CD14-positive monocyte (primary cell): ENCODE measurements at regions not wholly inside any gene's neighbourhood (a gene's known extent, or its start where the extent isn't known, plus 50 kb on each side); places are given as distances from the start of the nearest gene placed in this dataset.

ENCODE experiments used
- DNase-seq, 3 donors: peaks; one replicate each; pipeline ENCODE4 v3.0.0-alpha.2; 2011 to 2022
- H2AFZ ChIP-seq: 2 replicates; pipeline ENCODE4 v1.6.0; 2012; ENCODE audit warnings: mild to moderate bottlenecking, low read depth, low read length, inconsistent platforms; ENCODE audit not compliant: insufficient read depth, poor library complexity, severe bottlenecking
- H3K27ac ChIP-seq, 2 donors: 1 replicate in 1 of 2; 2 replicates in 1 of 2; pipeline ENCODE4 v1.5.1; 2012 to 2013; ENCODE audit warnings: low read length in 2 of 2, control low read depth in 1 of 2, inconsistent platforms in 1 of 2, low read depth in 1 of 2, mild to moderate bottlenecking in 1 of 2
- H3K27me3 ChIP-seq, 2 donors: one replicate each; pipeline versions ENCODE4 v1.6.0 to v1.6.1; 2011 to 2013; ENCODE audit warnings: low read length in 2 of 2; ENCODE audit not compliant: control insufficient read depth in 2 of 2, insufficient read depth in 2 of 2
- H3K36me3 ChIP-seq, 2 donors: replicated peaks in 1 of 2; 1 replicate in 1 of 2; 2 replicates in 1 of 2; pipeline versions ENCODE4 v1.5.1 to v1.6.1; 2012 to 2013; ENCODE audit warnings: low read length in 2 of 2, control low read depth in 1 of 2, inconsistent platforms in 1 of 2, mild to moderate bottlenecking in 1 of 2; ENCODE audit not compliant: insufficient read depth in 2 of 2, control insufficient read depth in 1 of 2
- H3K4me1 ChIP-seq, 2 donors: 1 replicate in 1 of 2; 2 replicates in 1 of 2; pipeline versions ENCODE4 v1.5.1 to v1.6.1; 2012 to 2013; ENCODE audit warnings: low read length in 2 of 2, control low read depth in 1 of 2, inconsistent platforms in 1 of 2, mild to moderate bottlenecking in 1 of 2, moderate library complexity in 1 of 2; ENCODE audit not compliant: insufficient read depth in 2 of 2, control insufficient read depth in 1 of 2
- H3K4me2 ChIP-seq: replicated peaks from 2 replicates; pipeline ENCODE3; 2012; ENCODE audit warnings: low read length, moderate library complexity, mild to moderate bottlenecking; ENCODE audit not compliant: poor library complexity, severe bottlenecking; ENCODE audit errors: extremely low read depth
- H3K4me3 ChIP-seq, 3 experiments: fragments of 200-600 bp in 1 of 3; sonication (generic) in 1 of 3; replicated peaks in 1 of 3; 1 replicate in 2 of 3; 2 replicates in 1 of 3; pipeline ENCODE4 v1.5.1; 2011 to 2013; ENCODE audit warnings: low read length in 3 of 3, mild to moderate bottlenecking in 3 of 3, control low read depth in 2 of 3, low read depth in 2 of 3, inconsistent platforms in 1 of 3, moderate library complexity in 1 of 3
- H3K79me2 ChIP-seq: 2 replicates; pipeline ENCODE4 v1.6.0; 2012; ENCODE audit warnings: mild to moderate bottlenecking, control low read depth, inconsistent platforms, low read length, moderate library complexity; ENCODE audit not compliant: insufficient read depth
- H3K9ac ChIP-seq: 2 replicates; pipeline ENCODE4 v1.6.0; 2017; ENCODE audit warnings: low read length, mild to moderate bottlenecking; ENCODE audit not compliant: insufficient read depth, poor library complexity, severe bottlenecking
- H3K9me3 ChIP-seq, 2 donors: replicated peaks in 1 of 2; 1 replicate in 1 of 2; 2 replicates in 1 of 2; pipeline versions ENCODE4 v1.5.1 to v1.6.1; 2012 to 2013; ENCODE audit warnings: low read length in 2 of 2, control low read depth in 1 of 2; ENCODE audit not compliant: control insufficient read depth in 1 of 2, insufficient read depth in 1 of 2
- H4K20me1 ChIP-seq: 2 replicates; pipeline ENCODE4 v1.6.0; 2012; ENCODE audit warnings: mild to moderate bottlenecking, low read length, control low read depth, moderate library complexity; ENCODE audit not compliant: insufficient read depth
- H3K27ac Mint-ChIP-seq, 7 donors: one replicate each; pipeline ENCODE4 v1.8.0; 2020; ENCODE audit warnings: mild to moderate bottlenecking in 7 of 7, mixed read lengths in 7 of 7, moderate library complexity in 6 of 7, inconsistent platforms in 2 of 7
- H3K27me3 Mint-ChIP-seq, 3 donors: one replicate each; pipeline ENCODE4 v1.8.0; 2021 to 2022; ENCODE audit warnings: low read depth in 3 of 3, mild to moderate bottlenecking in 3 of 3, mixed read lengths in 3 of 3, moderate library complexity in 3 of 3, inconsistent platforms in 1 of 3
- H3K36me3 Mint-ChIP-seq, 2 donors: one replicate each; pipeline ENCODE4 v1.8.0; 2020; ENCODE audit warnings: mixed read lengths in 2 of 2, inconsistent platforms in 1 of 2, mild to moderate bottlenecking in 1 of 2
- H3K4me1 Mint-ChIP-seq: one replicate; pipeline ENCODE4 v1.8.0; 2020; ENCODE audit warnings: mild to moderate bottlenecking, mixed read lengths
- H3K4me3 Mint-ChIP-seq, 2 donors: one replicate each; pipeline ENCODE4 v1.8.0; 2020; ENCODE audit warnings: mild to moderate bottlenecking in 2 of 2, mixed read lengths in 2 of 2, moderate library complexity in 1 of 2
- H3K9me3 Mint-ChIP-seq, 7 donors: one replicate each; pipeline ENCODE4 v1.8.0; 2020 to 2022; ENCODE audit warnings: mixed read lengths in 7 of 7, mild to moderate bottlenecking in 6 of 7, moderate library complexity in 6 of 7, inconsistent platforms in 2 of 7
- WGBS: methylation state at CpG from one replicate; pipeline ENCODE4 v1.1.5; 2013; ENCODE audit warnings: missing lambda C conversion rate; ENCODE audit not compliant: insufficient coverage; 5-methylcytosine and 5-hydroxymethylcytosine counted together
- intact Hi-C, 2 donors: fragments of 100-400 bp; cut with micrococcal nuclease; formaldehyde crosslinking; loops; one replicate each; pipeline versions ENCODE4 v1.15.0 to v1.15.1; 2023
- TF ChIP-seq, protein P1 (sequence below): fragments of 200-600 bp; IDR thresholded peaks from one replicate; pipeline ENCODE4 v1.8.0; 2022; ENCODE audit warnings: antibody characterized with exemption, mild to moderate bottlenecking

DNA sequence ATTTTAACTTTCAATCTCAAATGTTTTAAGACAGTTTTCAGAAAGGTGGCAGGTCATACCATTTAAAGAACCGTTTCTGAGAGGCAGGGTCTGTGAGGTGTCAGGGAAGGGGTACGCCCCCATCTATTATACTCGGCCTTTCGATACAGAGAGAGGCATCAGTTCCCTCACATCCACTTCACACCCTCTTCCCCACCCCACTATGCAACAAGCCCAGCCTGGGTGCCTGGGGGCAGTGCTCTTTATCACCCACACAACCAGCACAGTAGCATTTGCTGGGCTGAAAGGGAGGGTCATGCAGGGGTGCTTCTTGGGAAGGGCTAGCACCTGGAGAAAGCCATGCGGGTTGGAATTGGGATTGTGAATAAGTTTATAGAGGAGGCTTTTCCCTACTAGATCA, 56.0 kb upstream of the KCNMB2 start:
- no peaks in the 10 kb centered on the region for H3K36me3 ChIP-seq
- Mint-ChIP-seq H3K27ac (no peak overlapping the region), H3K36me3 (no peaks in the 10 kb centered on the region), H3K4me3 (no peak overlapping the region), H3K4me1 (peaks cover 2% of the 10 kb centered on the region), H3K27me3 (peaks cover 0 to 3% (median 2%) of the 10 kb centered on the region in 3 donors), H3K9me3 (peaks cover 0 to 6% (median 0%) of the 10 kb centered on the region in 7 donors)
- no peak overlapping the region for H3K4me2 ChIP-seq
- no peak overlapping the region for H3K4me3 ChIP-seq
- TF ChIP-seq, protein P1, sequence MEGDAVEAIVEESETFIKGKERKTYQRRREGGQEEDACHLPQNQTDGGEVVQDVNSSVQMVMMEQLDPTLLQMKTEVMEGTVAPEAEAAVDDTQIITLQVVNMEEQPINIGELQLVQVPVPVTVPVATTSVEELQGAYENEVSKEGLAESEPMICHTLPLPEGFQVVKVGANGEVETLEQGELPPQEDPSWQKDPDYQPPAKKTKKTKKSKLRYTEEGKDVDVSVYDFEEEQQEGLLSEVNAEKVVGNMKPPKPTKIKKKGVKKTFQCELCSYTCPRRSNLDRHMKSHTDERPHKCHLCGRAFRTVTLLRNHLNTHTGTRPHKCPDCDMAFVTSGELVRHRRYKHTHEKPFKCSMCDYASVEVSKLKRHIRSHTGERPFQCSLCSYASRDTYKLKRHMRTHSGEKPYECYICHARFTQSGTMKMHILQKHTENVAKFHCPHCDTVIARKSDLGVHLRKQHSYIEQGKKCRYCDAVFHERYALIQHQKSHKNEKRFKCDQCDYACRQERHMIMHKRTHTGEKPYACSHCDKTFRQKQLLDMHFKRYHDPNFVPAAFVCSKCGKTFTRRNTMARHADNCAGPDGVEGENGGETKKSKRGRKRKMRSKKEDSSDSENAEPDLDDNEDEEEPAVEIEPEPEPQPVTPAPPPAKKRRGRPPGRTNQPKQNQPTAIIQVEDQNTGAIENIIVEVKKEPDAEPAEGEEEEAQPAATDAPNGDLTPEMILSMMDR = no peak
- intact Hi-C loops = no loop called here
- H3K9ac ChIP-seq = no peak overlapping the region
- no peak for DNase-seq
- H3K9me3 ChIP-seq = no peaks in the 10 kb centered on the region
- H3K79me2 ChIP-seq = no peaks in the 10 kb centered on the region
- H3K4me1 ChIP-seq = no peaks in the 10 kb centered on the region
- H4K20me1 ChIP-seq = no peaks in the 10 kb centered on the region
- no peaks in the 10 kb centered on the region for H3K27me3 ChIP-seq
- no peak overlapping the region for H3K27ac ChIP-seq
- H2AFZ ChIP-seq = no peak overlapping the region
- no CpG with 5 or more reads among the region's 5 CpGs for WGBS

DNA sequence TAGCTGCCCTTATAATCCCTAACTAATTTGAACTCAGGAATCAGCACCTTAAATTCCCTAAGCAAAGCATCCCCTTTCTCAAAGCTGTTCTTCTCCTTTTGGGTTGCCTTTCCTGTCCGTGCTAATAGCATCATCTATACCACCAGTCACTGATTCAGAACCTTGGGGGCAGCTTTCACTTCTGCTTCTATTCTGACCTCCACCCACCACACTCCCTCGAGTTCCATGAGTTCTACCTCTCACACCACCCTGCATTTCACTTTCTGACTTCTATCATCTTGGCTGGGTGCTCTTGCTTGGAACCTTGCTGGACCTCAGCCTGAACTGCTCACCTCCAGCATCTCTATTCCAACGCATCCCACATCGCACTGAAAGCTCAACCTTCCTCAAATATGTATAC, 55.4 kb upstream of the KCNMB2 start:
- Mint-ChIP-seq H3K9me3 (peaks cover 0 to 6% (median under 1%) of the 10 kb centered on the region in 7 donors), H3K27me3 (peaks cover 0 to 3% (median 2%) of the 10 kb centered on the region in 3 donors), H3K4me3 (no peak overlapping the region), H3K4me1 (peaks cover 2% of the 10 kb centered on the region), H3K27ac (no peak overlapping the region), H3K36me3 (no peaks in the 10 kb centered on the region)
- H3K9me3 ChIP-seq = no peaks in the 10 kb centered on the region
- no peaks in the 10 kb centered on the region for H4K20me1 ChIP-seq
- H3K79me2 ChIP-seq = no peaks in the 10 kb centered on the region
- no peaks in the 10 kb centered on the region for H3K4me1 ChIP-seq
- WGBS = 33% methylated on average over 2 of the region's 4 CpGs
- no peak for DNase-seq
- TF ChIP-seq, protein P1 = no peak
- no peak overlapping the region for H2AFZ ChIP-seq
- no peak overlapping the region for H3K9ac ChIP-seq
- intact Hi-C loops = no loop called here
- no peaks in the 10 kb centered on the region for H3K36me3 ChIP-seq
- H3K27ac ChIP-seq = no peak overlapping the region
- H3K4me2 ChIP-seq = no peak overlapping the region
- H3K27me3 ChIP-seq = no peaks in the 10 kb centered on the region
- H3K4me3 ChIP-seq = no peak overlapping the region
